WTC11 (cell line): ENCODE measurements at regions not wholly inside any gene's neighbourhood (a gene's known extent, or its start where the extent isn't known, plus 50 kb on each side); places are given as distances from the start of the nearest gene placed in this dataset.
A peak's percentile ranks its signal among the peaks of the same experiment; 100 is the strongest.

Experiments used
- ATAC-seq: fragments of 200-7000 bp; cut with Tn5 transposase; 2 replicates; pipeline ENCODE4 v1.10.0; 2021; ENCODE audit warnings: mild to moderate bottlenecking, moderate library complexity
- CTCF ChIA-PET: fragments of 300-600 bp; sonication (Branson Sonifier 250); formaldehyde crosslinking; loops from one replicate; lab custom pipeline; 2021; ENCODE audit warnings: antibody characterized with exemption; lab: Charles Lee
- POLR2A ChIA-PET: fragments of 350-600 bp; sonication (Branson Sonifier 250); formaldehyde crosslinking; loops from one replicate; lab custom pipeline; 2021; ENCODE audit warnings: antibody characterized with exemption; lab: Charles Lee
- DNase-seq: peaks from one replicate; pipeline ENCODE4 v3.0.0; 2021; ENCODE audit warnings: low spot score
- H3K27ac Mint-ChIP-seq: 2 replicates; pipeline ENCODE4 v1.8.0; 2021; ENCODE audit warnings: mixed read lengths
- H3K27me3 Mint-ChIP-seq: 2 replicates; pipeline ENCODE4 v1.8.0; 2021; ENCODE audit warnings: low read depth, mild to moderate bottlenecking, moderate library complexity, mixed read lengths
- H3K36me3 Mint-ChIP-seq: 2 replicates; pipeline ENCODE4 v1.8.0; 2021; ENCODE audit warnings: mixed read lengths
- H3K4me1 Mint-ChIP-seq: 2 replicates; pipeline ENCODE4 v1.8.0; 2022; ENCODE audit warnings: mixed read lengths
- H3K4me3 Mint-ChIP-seq: 2 replicates; pipeline ENCODE4 v1.8.0; 2021; ENCODE audit warnings: mild to moderate bottlenecking, moderate library complexity, mixed read lengths
- H3K9me3 Mint-ChIP-seq: 2 replicates; pipeline ENCODE4 v1.8.0; 2021; ENCODE audit warnings: mixed read lengths
- AR ChIP-seq: fragments of 250-450 bp; sonication (Bioruptor Pico); IDR thresholded peaks from 2 replicates; pipeline ENCODE4 v1.9.0; 2021; ENCODE audit warnings: mild to moderate bottlenecking
- ATF3 ChIP-seq: sonication (generic); formaldehyde crosslinking; conservative IDR thresholded peaks from 2 replicates; pipeline ENCODE4 v1.8.1; 2022; ENCODE audit warnings: mild to moderate bottlenecking, missing genetic modification reagents
- CDX4 ChIP-seq: fragments of 250-450 bp; sonication (Bioruptor Pico); IDR thresholded peaks from 2 replicates; pipeline ENCODE4 v1.9.0; 2021; ENCODE audit warnings: moderate library complexity, mild to moderate bottlenecking, inconsistent platforms, borderline replicate concordance
- CREB1 ChIP-seq: sonication (generic); formaldehyde crosslinking; IDR thresholded peaks from 2 replicates; pipeline ENCODE4 v1.8.0; 2023; ENCODE audit warnings: mild to moderate bottlenecking, missing genetic modification reagents
- EMX1 ChIP-seq: fragments of 250-450 bp; sonication (Bioruptor Pico); IDR thresholded peaks from 2 replicates; pipeline ENCODE4 v1.8.0; 2021; ENCODE audit warnings: mild to moderate bottlenecking
- FOXP4 ChIP-seq: sonication (generic); formaldehyde crosslinking; IDR thresholded peaks from 2 replicates; pipeline ENCODE4 v1.8.0; 2022; ENCODE audit warnings: mild to moderate bottlenecking, missing genetic modification reagents
- GRHL2 ChIP-seq: fragments of 250-450 bp; sonication (Bioruptor Pico); IDR thresholded peaks from 2 replicates; pipeline ENCODE4 v1.8.0; 2022; ENCODE audit warnings: mild to moderate bottlenecking, moderate library complexity; ENCODE audit not compliant: insufficient replicate concordance, severe bottlenecking
- JAZF1 ChIP-seq: fragments of 250-450 bp; sonication (Bioruptor Pico); IDR thresholded peaks from 2 replicates; pipeline ENCODE4 v1.9.0; 2021; ENCODE audit warnings: moderate library complexity, mild to moderate bottlenecking, inconsistent platforms
- NFYB ChIP-seq: sonication (generic); formaldehyde crosslinking; conservative IDR thresholded peaks from 2 replicates; pipeline ENCODE4 v1.8.0; 2022; ENCODE audit warnings: low read depth, missing genetic modification reagents
- NR1H2 ChIP-seq: sonication (generic); formaldehyde crosslinking; IDR thresholded peaks from 2 replicates; pipeline ENCODE4 v1.9.0; 2021; ENCODE audit warnings: mild to moderate bottlenecking, moderate library complexity, missing genetic modification reagents
- NR2C2 ChIP-seq: sonication (generic); formaldehyde crosslinking; IDR thresholded peaks from 2 replicates; pipeline ENCODE4 v1.8.0; 2022; ENCODE audit warnings: mild to moderate bottlenecking, missing genetic modification reagents
- PRDM15 ChIP-seq: sonication (generic); formaldehyde crosslinking; IDR thresholded peaks from 2 replicates; pipeline ENCODE4 v1.8.0; 2022; ENCODE audit warnings: missing genetic modification reagents
- PRRX2 ChIP-seq: fragments of 250-450 bp; sonication (Bioruptor Pico); IDR thresholded peaks from 2 replicates; pipeline ENCODE4 v1.8.0; 2021; ENCODE audit warnings: mild to moderate bottlenecking
- RORB ChIP-seq: fragments of 250-450 bp; sonication (Bioruptor Pico); IDR thresholded peaks from 2 replicates; pipeline ENCODE4 v1.9.0; 2021; ENCODE audit warnings: mild to moderate bottlenecking
- SMAD3 ChIP-seq: sonication (generic); formaldehyde crosslinking; IDR thresholded peaks from 2 replicates; pipeline ENCODE4 v1.8.0; 2022; ENCODE audit warnings: missing genetic modification reagents, mild to moderate bottlenecking, borderline replicate concordance
- SP1 ChIP-seq: sonication (generic); formaldehyde crosslinking; conservative IDR thresholded peaks from 2 replicates; pipeline ENCODE4 v1.8.1; 2022; ENCODE audit warnings: missing genetic modification reagents
- TP53 ChIP-seq: sonication (generic); formaldehyde crosslinking; IDR thresholded peaks from 2 replicates; pipeline ENCODE4 v1.8.1; 2023; ENCODE audit warnings: mild to moderate bottlenecking, missing genetic modification reagents
- USF2 ChIP-seq: sonication (generic); formaldehyde crosslinking; IDR thresholded peaks from 2 replicates; pipeline ENCODE4 v1.8.1; 2023; ENCODE audit warnings: mild to moderate bottlenecking, missing genetic modification reagents, moderate library complexity
- ZBTB21 ChIP-seq: sonication (generic); formaldehyde crosslinking; IDR thresholded peaks from 2 replicates; pipeline ENCODE4 v1.8.1; 2023; ENCODE audit warnings: mild to moderate bottlenecking, missing genetic modification reagents, borderline replicate concordance
- ZNF396 ChIP-seq: fragments of 250-450 bp; sonication (Bioruptor Pico); IDR thresholded peaks from 2 replicates; pipeline ENCODE4 v1.8.0; 2021; ENCODE audit warnings: mild to moderate bottlenecking, moderate library complexity, borderline replicate concordance

GRCh38 chr6:2471472-2471871 is 226.1 kb upstream of the GMDS start (continued):
- TF ChIP-seq FOXP4 (CRISPR knock-in tag) = no peak

GRCh38 chr6:2469428-2469827 is 224.0 kb upstream of the GMDS start:
- TF ChIP-seq NR1H2 (CRISPR knock-in tag) (no peak), GRHL2 (CRISPR knock-in tag) (no peak), NR2C2 (CRISPR knock-in tag) (no peak), EMX1 (CRISPR knock-in tag) (no peak), ZBTB21 (no peak), CDX4 (CRISPR knock-in tag) (no peak), TP53 (CRISPR knock-in tag) (no peak), NFYB (CRISPR knock-in tag) (no peak), ATF3 (CRISPR knock-in tag) (no peak), CREB1 (CRISPR knock-in tag) (no peak), USF2 (CRISPR knock-in tag) (no peak), SMAD3 (no peak), PRDM15 (CRISPR knock-in tag) (no peak)
- TF ChIP-seq, all 79 proteins: peak for 0
- CTCF ChIA-PET = no interaction called here

GRCh38 chr6:2468601-2468955 is 223.2 kb upstream of the GMDS start:
- no peak for ATAC-seq
- CTCF ChIA-PET = no interaction called here
- no peaks in the 10 kb centered on the region for H3K36me3 Mint-ChIP-seq
- no peak for TF ChIP-seq RORB (CRISPR knock-in tag)
- TF ChIP-seq NFYB (CRISPR knock-in tag) = no peak
- no peak for TF ChIP-seq PRRX2
- no peak for TF ChIP-seq JAZF1 (CRISPR knock-in tag)
- no peak for TF ChIP-seq SP1 (CRISPR knock-in tag)
- TF ChIP-seq NR2C2 (CRISPR knock-in tag) = no peak
- no peak for TF ChIP-seq ZNF396 (CRISPR knock-in tag)
- no peak for TF ChIP-seq AR (CRISPR knock-in tag)

More at GRCh38 chr6:2469428-2469827, 224.0 kb upstream of the GMDS start:
- POLR2A ChIA-PET = no interaction called here
- Mint-ChIP-seq H3K4me1 (peaks cover 35% of the 10 kb centered on the region), H3K27me3 (peaks cover 4% of the 10 kb centered on the region), H3K27ac (no peak overlapping the region), H3K9me3 (no peaks in the 10 kb centered on the region), H3K4me3 (no peak overlapping the region), H3K36me3 (no peaks in the 10 kb centered on the region)
- ATAC-seq (no peak), DNase-seq (no peak)

More at GRCh38 chr6:2468601-2468955, 223.2 kb upstream of the GMDS start:
- peaks cover 35% of the 10 kb centered on the region for H3K4me1 Mint-ChIP-seq
- H3K9me3 Mint-ChIP-seq = no peaks in the 10 kb centered on the region
- POLR2A ChIA-PET = no interaction called here
- no peak overlapping the region for H3K27ac Mint-ChIP-seq
- H3K4me3 Mint-ChIP-seq = 0 out of 2 replicates have a peak overlapping the region, but pooled peaks have one; percentile 12
- peaks cover 4% of the 10 kb centered on the region for H3K27me3 Mint-ChIP-seq
- no peak for DNase-seq
